Calu3 (cell line): ENCODE measurements at regions not wholly inside any gene's neighbourhood (a gene's known extent, or its start where the extent isn't known, plus 50 kb on each side); places are given as distances from the start of the nearest gene placed in this dataset.

ENCODE experiments used
- BruUV-seq: library from RNA; stranded (reverse); fragments of 400-500 nt; replicated peaks from 2 replicates; lab custom pipeline; 2021; lab: Mats Ljungman, UMichigan
- CTCF ChIA-PET: fragments of 300-600 bp; sonication (Branson Sonifier 250); formaldehyde crosslinking; loops from one replicate; lab custom pipeline; 2022; ENCODE audit warnings: antibody characterized with exemption; lab: Charles Lee
- DNase-seq: peaks from one replicate; pipeline ENCODE4 v3.0.0; 2022
- H3K27ac Mint-ChIP-seq: one replicate; pipeline ENCODE4 v1.8.0; 2022; ENCODE audit warnings: mixed read lengths; ENCODE audit not compliant: unreplicated experiment
- H3K27me3 Mint-ChIP-seq: one replicate; pipeline ENCODE4 v1.8.0; 2022; ENCODE audit warnings: mixed read lengths; ENCODE audit not compliant: unreplicated experiment
- H3K36me3 Mint-ChIP-seq: one replicate; pipeline ENCODE4 v1.8.0; 2022; ENCODE audit warnings: mild to moderate bottlenecking, moderate library complexity, mixed read lengths; ENCODE audit not compliant: insufficient read depth, unreplicated experiment
- H3K4me1 Mint-ChIP-seq: one replicate; pipeline ENCODE4 v1.8.0; 2022; ENCODE audit warnings: mild to moderate bottlenecking, low read depth, mixed read lengths; ENCODE audit not compliant: unreplicated experiment
- H3K4me3 Mint-ChIP-seq: one replicate; pipeline ENCODE4 v1.8.0; 2022; ENCODE audit warnings: mild to moderate bottlenecking, low read depth, moderate library complexity, mixed read lengths; ENCODE audit not compliant: unreplicated experiment
- H3K9me3 Mint-ChIP-seq: one replicate; pipeline ENCODE4 v1.8.0; 2022; ENCODE audit warnings: low read depth, mixed read lengths; ENCODE audit not compliant: unreplicated experiment
- intact Hi-C: fragments of 100-400 bp; cut with micrococcal nuclease; formaldehyde crosslinking; loops from one replicate; pipeline ENCODE4 v1.10.0; 2022; ENCODE audit not compliant: unreplicated experiment
- TF ChIP-seq, protein P1 (sequence below): fragments of 200-600 bp; IDR thresholded peaks from one replicate; pipeline ENCODE4 v1.8.0; 2022; ENCODE audit warnings: antibody characterized with exemption; ENCODE audit not compliant: unreplicated experiment

GRCh38 chr2:4662161-4662779 is 958.9 kb downstream of the DCDC2C start:
- DNase-seq = no peak
- H3K4me1 Mint-ChIP-seq = no peaks in the 10 kb centered on the region
- peaks cover 4% of the 10 kb centered on the region for H3K9me3 Mint-ChIP-seq
- H3K27ac Mint-ChIP-seq = no peak overlapping the region
- TF ChIP-seq, protein P1, sequence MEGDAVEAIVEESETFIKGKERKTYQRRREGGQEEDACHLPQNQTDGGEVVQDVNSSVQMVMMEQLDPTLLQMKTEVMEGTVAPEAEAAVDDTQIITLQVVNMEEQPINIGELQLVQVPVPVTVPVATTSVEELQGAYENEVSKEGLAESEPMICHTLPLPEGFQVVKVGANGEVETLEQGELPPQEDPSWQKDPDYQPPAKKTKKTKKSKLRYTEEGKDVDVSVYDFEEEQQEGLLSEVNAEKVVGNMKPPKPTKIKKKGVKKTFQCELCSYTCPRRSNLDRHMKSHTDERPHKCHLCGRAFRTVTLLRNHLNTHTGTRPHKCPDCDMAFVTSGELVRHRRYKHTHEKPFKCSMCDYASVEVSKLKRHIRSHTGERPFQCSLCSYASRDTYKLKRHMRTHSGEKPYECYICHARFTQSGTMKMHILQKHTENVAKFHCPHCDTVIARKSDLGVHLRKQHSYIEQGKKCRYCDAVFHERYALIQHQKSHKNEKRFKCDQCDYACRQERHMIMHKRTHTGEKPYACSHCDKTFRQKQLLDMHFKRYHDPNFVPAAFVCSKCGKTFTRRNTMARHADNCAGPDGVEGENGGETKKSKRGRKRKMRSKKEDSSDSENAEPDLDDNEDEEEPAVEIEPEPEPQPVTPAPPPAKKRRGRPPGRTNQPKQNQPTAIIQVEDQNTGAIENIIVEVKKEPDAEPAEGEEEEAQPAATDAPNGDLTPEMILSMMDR = no peak
- H3K27me3 Mint-ChIP-seq = no peaks in the 10 kb centered on the region
- no TSS peak for BruUV-seq
- H3K4me3 Mint-ChIP-seq = no peak overlapping the region
- no peaks in the 10 kb centered on the region for H3K36me3 Mint-ChIP-seq
- CTCF ChIA-PET = no interaction called here
- intact Hi-C loops = no loop called here

DNA sequence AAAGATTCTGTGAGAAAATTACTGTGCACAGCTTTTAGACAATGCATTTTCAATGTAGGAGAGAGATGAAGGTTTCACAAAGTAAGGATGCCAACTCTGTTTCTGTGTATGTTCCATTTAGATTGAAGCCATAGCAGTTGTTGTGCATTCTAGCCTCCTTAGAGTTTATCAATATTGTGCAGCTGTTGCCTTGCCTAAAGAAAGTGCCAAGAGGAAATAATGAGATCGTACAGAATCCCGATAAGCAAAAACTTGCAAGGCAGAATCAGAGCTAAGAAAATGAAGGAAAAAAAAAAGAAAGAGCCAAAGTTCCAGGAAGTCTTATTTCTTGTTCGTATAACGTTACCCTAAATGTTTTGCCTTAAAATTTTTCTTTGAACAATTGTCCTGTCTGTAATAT is 965.0 kb downstream of the DCDC2C start:
- Mint-ChIP-seq H3K9me3 (peaks cover 16% of the 10 kb centered on the region), H3K27ac (no peak overlapping the region), H3K36me3 (no peaks in the 10 kb centered on the region), H3K4me1 (no peaks in the 10 kb centered on the region), H3K4me3 (no peak overlapping the region), H3K27me3 (no peaks in the 10 kb centered on the region)
- intact Hi-C loops = no loop called here
- no TSS peak for BruUV-seq
- CTCF ChIA-PET = interaction anchor here (0.7 kb wide), 1 partner anchor 1807 kb away, joined by 3 read pairs; no protein-coding TSS in a partner anchor
- no peak for DNase-seq
- TF ChIP-seq, protein P1 = no peak

DNA sequence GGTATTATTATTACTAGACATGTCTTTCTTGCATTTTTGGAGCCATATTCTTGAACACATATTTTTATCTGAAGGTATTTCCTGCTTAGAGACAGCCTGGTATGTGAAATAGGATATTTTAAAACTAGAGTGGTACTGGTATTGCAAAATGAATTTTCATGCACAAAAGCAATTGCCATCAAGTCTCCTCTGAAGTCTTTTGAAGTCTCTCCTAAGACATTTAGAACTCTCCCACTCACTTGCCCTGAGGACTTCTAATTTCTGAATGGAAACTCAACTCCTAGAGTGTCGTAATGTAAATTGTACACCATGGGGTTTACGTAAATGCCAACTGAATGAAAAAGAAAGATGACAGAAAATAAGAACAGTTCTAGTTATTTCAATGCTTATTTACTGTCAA is 967.0 kb downstream of the DCDC2C start:
- Mint-ChIP-seq H3K27me3 (no peaks in the 10 kb centered on the region), H3K4me3 (no peak overlapping the region), H3K36me3 (no peaks in the 10 kb centered on the region), H3K27ac (no peak overlapping the region), H3K4me1 (no peaks in the 10 kb centered on the region), H3K9me3 (peaks cover 16% of the 10 kb centered on the region)
- CTCF ChIA-PET = no interaction called here
- TF ChIP-seq, protein P1 = no peak
- no peak for DNase-seq
- intact Hi-C loops = no loop called here
- no TSS peak for BruUV-seq

GRCh38 chr2:4673025-4673489 is 969.7 kb downstream of the DCDC2C start:
- BruUV-seq = no TSS peak
- Mint-ChIP-seq H3K27me3 (no peaks in the 10 kb centered on the region), H3K9me3 (peaks cover 12% of the 10 kb centered on the region), H3K4me3 (no peak overlapping the region), H3K27ac (no peak overlapping the region), H3K4me1 (no peaks in the 10 kb centered on the region), H3K36me3 (no peaks in the 10 kb centered on the region)
- no peak for DNase-seq
- intact Hi-C loops = no loop called here
- CTCF ChIA-PET = no interaction called here
- TF ChIP-seq, protein P1 = no peak
